ENCODE measurements at regions not wholly inside any gene's neighbourhood (a gene's known extent, or its start where the extent isn't known, plus 50 kb on each side); places are given as distances from the start of the nearest gene placed in this dataset.

GRCh38 chr5:20212701-20213100, 224.7 kb upstream of the CDH18 start:
- TF ChIP-seq CTCF (IDR thresholded peaks at IDR 0.05) (no peak), POLR2AphosphoS5 (IDR thresholded peaks at IDR 0.05; ENCODE audit: low read depth, low read length) (no peak), TCF7L2 (IDR thresholded peaks at IDR 0.05; ENCODE audit: low read depth, low read length) (no peak), SIN3A (IDR thresholded peaks at IDR 0.05; ENCODE audit: borderline replicate concordance, insufficient read depth, low read depth, low read length) (no peak), REST (IDR thresholded peaks at IDR 0.05; ENCODE audit: insufficient read depth in 1 of 2, low read depth in 2 of 2, low read length in 1 of 2) (no peak)
- H3K4me1 ChIP-seq (ENCODE audit: control insufficient read depth, insufficient read depth, low read length), result no peaks in the 10 kb centered on the region
- in situ Hi-C loops (cut with HindIII; ENCODE audit: low pct_unique_long_range_greater_than_20kb, low sequenced_read_pairs), result no loop called here
- no peaks in the 10 kb centered on the region for H3K36me3 ChIP-seq (ENCODE audit: control insufficient read depth, insufficient read depth, low read length)
- H3K27me3 ChIP-seq (ENCODE audit: control insufficient read depth, insufficient read depth, low read length), result no peaks in the 10 kb centered on the region
- no peaks in the 10 kb centered on the region for H3K9me3 ChIP-seq (ENCODE audit: control insufficient read depth, insufficient read depth, low read depth, low read length)
- H3K4me3 ChIP-seq (ENCODE audit: low read depth in 2 of 2, low read length in 2 of 2), result no peak overlapping the region
- DNase-seq (ENCODE audit: low read depth, low spot score) (no peak), ATAC-seq (no peak)
- ChIA-PET CTCF (no interaction called here), POLR2A (no interaction called here)
- intact Hi-C loops (cut with micrococcal nuclease; ENCODE audit: unreplicated experiment), result no loop called here
- H3K27ac ChIP-seq (ENCODE audit: low read length), result no peak overlapping the region
- BruUV-seq (replicated peaks), result no TSS peak

GRCh38 chr5:20166456-20166855, 178.5 kb upstream of the CDH18 start:
- intact Hi-C loops (cut with micrococcal nuclease; ENCODE audit: unreplicated experiment) (no loop called here), in situ Hi-C loops (cut with HindIII; ENCODE audit: low pct_unique_long_range_greater_than_20kb, low sequenced_read_pairs) (no loop called here)
- Histone ChIP-seq H3K4me1 (ENCODE audit: control insufficient read depth, insufficient read depth, low read length) (no peaks in the 10 kb centered on the region), H3K27me3 (ENCODE audit: control insufficient read depth, insufficient read depth, low read length) (no peaks in the 10 kb centered on the region), H3K4me3 (ENCODE audit: low read depth in 2 of 2, low read length in 2 of 2) (no peak overlapping the region), H3K27ac (ENCODE audit: low read length) (no peak overlapping the region), H3K9me3 (ENCODE audit: control insufficient read depth, insufficient read depth, low read depth, low read length) (no peaks in the 10 kb centered on the region), H3K36me3 (ENCODE audit: control insufficient read depth, insufficient read depth, low read length) (no peaks in the 10 kb centered on the region)
- POLR2A ChIA-PET, result no interaction called here
- no TSS peak for BruUV-seq (replicated peaks)
- CTCF ChIA-PET, result no interaction called here
- ATAC-seq (no peak), DNase-seq (ENCODE audit: low read depth, low spot score) (no peak)
- TF ChIP-seq POLR2AphosphoS5 (IDR thresholded peaks at IDR 0.05; ENCODE audit: low read depth, low read length), result no peak
- TF ChIP-seq CTCF (IDR thresholded peaks at IDR 0.05), result no peak
- TF ChIP-seq TCF7L2 (IDR thresholded peaks at IDR 0.05; ENCODE audit: low read depth, low read length), result no peak
- no peak for TF ChIP-seq REST (IDR thresholded peaks at IDR 0.05; ENCODE audit: insufficient read depth in 1 of 2, low read depth in 2 of 2, low read length in 1 of 2)
- TF ChIP-seq SIN3A (IDR thresholded peaks at IDR 0.05; ENCODE audit: borderline replicate concordance, insufficient read depth, low read depth, low read length), result no peak
